ACHN (cell line): ENCODE measurements at regions not wholly inside any gene's neighbourhood (a gene's known extent, or its start where the extent isn't known, plus 50 kb on each side); places are given as distances from the start of the nearest gene placed in this dataset.
A peak's percentile ranks its signal among the peaks of the same experiment; 100 is the strongest.

Experiments
- DNase-seq: peaks from one replicate; pipeline ENCODE4 v3.0.0-alpha.2; 2015
- in situ Hi-C: cut with HindIII; loops from 2 replicates; pipeline ENCODE4 v1.10.0; 2017; ENCODE audit warnings: low sequenced_read_pairs, low pct_ligation_motif_present, low pct_unique_long_range_greater_than_20kb

DNA sequence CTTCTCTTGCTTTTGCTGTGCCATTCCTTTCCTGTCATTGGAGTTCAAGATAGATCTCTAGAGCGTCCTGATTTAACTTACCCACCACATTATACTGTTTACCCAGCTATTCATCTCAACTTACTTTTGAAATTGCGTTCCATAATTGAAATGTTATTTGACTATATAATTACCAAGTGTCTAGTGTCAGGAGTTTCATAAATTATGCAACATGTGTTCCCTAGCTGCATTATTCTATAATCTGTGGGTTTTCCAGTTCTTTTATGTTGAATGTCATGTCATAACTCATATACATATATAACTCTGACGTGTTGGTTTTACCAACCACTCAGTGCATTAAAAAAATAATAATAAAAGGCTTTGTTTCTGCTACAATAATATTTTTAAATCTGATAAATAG, 285.9 kb upstream of the ARSJ start:
- in situ Hi-C loops, result no loop called here
- no peak for DNase-seq

DNA sequence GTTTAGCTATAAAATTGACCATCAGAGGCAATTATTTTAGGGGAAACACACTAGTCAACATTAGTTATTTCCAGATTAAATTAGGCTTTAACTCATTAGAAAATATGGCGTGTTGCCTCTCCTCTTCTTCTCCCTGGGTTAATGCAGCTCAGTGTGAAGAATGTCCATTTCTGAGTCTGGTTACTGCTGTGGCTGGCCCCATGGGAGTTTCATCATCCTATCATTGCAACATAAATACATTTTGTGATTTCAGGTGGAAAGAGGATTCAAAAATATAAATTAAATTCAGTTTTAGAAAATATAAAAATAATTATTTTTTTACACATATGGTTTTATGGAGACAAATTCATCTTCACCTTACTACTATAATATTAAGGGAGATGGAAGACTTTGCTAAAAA, 288.5 kb upstream of the ARSJ start:
- no peak for DNase-seq
- in situ Hi-C loops, result no loop called here

DNA sequence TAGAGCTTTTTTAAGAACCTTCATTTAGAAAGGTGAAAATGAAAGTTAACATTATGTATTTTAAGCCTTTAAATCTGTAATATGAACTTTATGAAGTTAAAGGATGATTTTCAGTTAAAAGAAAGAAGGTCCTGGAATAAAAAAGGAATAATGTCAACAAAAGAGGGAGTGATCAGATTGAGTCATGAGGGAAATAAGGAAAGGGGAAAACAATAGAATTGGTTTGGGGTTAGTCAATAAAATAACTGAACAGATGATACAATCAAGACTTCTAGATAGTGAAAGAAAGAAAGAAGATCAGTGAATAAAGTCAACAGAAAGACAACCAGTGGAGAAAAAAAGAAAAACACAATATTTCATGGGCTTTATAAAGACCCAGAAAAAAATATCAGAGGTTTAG, 291.6 kb upstream of the ARSJ start:
- no peak for DNase-seq
- in situ Hi-C loops, result no loop called here

DNA sequence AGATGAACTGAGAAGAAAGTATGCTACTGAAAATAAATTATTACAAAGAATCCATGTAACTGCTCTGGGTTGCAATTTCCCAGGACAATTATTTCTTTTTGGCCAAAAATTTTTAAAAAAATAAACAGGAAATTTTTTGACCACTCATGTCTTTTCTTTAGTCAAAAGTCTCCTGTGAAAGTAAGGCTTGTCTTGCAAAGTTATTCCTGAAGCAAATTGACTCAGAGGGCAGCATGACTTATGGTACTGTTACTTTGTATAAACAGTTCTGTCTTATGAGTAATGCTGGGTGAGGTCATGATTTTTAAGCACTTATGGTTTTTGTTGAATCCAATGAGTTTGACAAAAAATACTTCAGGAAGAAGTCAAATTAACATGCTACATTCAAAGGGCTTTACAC, 292.8 kb upstream of the ARSJ start:
- peak; percentile 74 for DNase-seq

DNA sequence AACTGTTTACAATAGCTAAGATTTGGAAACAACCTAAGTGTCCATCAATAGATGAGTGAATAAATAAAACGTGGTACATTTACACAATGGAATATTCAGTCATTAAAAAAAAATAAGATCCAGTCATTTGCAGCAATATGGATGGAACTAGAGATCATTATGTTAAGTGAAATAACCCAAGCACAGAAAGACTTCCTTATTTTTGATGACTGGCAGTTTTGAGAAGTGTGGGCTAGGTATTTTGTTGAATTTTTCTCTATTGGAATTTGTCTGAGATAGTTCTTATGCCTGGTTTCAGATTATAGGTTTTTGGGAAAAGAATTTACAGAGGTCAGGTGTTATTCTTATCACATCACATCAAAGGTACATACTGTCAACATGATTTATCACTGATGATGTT, 293.8 kb upstream of the ARSJ start:
- in situ Hi-C loops, result no loop called here
- DNase-seq, result no peak

More for the DNA sequence above, 292.8 kb upstream of the ARSJ start:
- in situ Hi-C loops, result no loop called here

DNA sequence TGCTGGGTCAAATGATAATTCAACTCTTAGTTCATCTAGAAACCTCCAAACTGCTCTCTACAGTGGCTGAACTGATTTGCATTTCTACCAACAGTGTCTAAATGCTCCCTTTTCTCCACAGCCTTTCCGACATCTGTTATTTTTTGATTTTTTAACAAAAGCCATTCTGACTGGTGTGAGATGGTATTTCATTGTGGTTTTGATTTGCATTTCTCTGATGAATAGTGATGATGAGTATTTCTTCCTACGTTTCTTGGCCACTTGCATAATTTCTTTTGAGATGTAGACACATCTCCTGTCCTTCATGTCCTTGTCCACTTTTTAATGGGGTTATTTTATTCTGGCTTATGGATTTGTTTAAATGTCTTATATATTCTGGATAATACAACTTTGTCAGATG, 298.2 kb upstream of the ARSJ start:
- DNase-seq, result no peak
- in situ Hi-C loops, result no loop called here

DNA sequence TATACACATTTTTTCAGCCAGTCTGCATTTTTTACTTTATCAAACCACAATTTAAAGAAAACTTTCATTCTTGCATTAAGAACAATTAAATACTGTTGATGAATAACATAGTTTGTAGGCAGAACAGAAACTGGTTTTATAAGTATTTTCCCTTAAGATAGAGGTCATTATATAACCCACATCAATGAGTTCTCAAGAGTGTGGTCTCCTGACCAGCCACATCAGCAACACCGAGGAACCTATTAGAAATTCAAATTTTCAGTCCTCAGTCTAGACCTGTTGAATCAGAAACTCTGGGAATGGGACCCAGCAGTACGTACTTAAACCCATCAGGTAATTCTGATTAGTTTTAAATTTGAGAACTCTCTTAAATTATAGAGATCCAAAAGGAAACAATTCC, 299.6 kb upstream of the ARSJ start:
- DNase-seq, result no peak
- in situ Hi-C loops, result no loop called here

DNA sequence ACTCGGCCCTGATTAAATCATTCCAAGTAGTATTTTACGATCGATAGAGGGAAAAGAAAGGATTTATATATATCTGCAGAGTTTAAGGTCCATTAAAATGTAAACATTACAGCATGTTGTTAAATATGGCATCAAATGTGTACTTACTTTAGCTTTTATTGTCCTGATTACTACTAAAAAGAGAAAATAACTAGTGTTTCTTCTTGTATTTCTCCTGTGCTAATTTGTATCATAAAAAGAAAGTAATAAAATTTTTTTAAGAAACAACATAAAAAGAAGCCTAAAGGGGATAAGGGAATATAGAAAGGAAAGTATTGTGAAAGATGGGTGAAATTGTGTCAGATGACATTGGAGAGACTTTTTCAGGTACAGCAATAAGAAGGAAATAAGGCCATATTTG, 300.3 kb upstream of the ARSJ start:
- DNase-seq, result no peak
- in situ Hi-C loops, result no loop called here

DNA sequence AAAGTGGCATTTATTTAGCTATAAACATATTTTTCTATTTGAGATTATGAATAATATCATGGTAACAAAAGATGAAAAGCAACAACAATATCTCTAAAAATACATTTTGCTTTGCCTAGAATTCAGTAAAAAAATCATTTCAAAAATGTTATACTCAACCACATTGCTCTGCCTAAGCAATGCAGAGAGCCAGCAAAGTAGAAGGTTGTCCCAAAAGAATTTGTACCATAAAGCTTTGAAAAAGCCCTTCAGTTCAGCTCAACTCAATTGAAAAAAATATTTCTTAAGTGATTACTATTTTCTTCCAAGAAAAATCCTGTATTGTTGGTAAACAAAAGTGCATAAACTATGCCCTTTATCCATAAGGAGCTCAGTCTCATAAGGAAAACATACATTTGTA, 301.2 kb upstream of the ARSJ start:
- in situ Hi-C loops, result no loop called here
- no peak for DNase-seq

DNA sequence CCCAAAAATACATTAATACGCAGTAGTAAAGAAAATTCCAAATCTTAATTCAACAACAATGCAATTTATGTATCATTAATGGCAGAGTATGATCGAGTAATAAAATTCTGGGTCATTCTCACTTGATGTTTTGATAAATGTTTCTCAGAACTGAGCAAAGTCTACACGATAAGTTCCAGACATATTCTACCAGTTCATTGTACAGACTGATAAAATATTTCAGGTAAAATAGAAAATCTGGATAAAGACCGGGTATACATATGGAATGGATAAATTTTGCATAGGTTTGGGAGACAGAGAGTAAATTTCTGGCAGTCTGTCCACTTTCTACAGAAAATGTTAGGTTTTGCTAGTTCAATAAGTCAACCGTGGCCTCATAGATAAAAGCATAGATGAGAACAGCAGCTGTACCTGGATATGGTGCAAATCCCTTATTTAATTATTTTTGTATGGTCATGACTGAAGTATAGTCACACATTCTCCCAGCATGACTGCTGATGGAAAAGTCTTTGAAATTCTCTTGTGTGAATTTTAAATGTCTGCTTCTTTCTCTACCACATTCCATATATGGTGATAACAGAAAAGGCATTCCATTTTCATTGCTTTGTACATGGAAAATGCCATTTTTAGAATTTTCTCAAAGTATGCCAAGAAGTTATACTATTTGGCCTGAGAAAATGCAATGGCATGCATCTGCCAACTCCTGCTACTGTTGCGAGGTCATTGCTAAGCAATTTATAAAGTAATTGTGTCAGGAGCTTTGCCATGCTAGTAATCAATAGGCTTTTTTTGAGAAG, 301.9 kb upstream of the ARSJ start:
- in situ Hi-C loops, result no loop called here
- DNase-seq, result no peak

DNA sequence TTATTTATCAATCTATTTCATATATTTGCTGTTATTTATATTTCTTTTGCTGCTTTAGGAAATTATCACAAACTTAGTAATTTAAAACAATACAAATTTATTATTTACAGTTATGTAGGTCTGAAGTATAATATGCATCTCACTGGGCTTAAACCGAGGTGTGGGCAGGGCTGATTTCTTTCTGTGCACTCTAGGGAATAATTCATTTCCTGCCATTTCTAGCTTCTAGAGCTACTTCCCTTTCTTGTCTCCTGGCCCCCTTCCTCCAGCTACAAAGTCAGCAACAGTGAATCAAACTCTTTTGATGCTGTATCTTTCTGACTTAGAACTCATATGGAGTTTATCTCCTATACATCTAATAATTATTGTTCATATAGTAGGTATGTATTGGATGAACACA, 303.5 kb upstream of the ARSJ start:
- in situ Hi-C loops, result no loop called here

DNA sequence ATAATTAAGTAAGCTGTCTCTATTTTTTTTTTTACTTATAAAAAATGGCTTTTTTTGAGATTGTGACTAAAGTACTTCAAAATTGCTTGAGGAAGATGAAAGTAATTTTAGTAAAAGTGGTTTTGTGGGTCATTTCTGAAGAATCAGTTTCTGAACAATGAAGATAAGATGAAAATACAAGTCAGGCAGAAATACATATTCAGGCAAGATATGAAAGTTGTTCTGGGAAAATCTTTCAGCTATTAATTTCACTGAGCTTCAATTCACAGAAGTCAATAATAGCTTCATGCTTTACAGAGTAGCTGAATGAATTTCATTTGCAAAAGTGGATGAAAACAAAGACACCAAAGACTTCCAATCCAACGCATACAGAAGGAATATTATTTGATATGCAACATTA, 305.2 kb upstream of the ARSJ start:
- DNase-seq, result no peak
- in situ Hi-C loops, result no loop called here

More for the DNA sequence above, 303.5 kb upstream of the ARSJ start:
- no peak for DNase-seq

DNA sequence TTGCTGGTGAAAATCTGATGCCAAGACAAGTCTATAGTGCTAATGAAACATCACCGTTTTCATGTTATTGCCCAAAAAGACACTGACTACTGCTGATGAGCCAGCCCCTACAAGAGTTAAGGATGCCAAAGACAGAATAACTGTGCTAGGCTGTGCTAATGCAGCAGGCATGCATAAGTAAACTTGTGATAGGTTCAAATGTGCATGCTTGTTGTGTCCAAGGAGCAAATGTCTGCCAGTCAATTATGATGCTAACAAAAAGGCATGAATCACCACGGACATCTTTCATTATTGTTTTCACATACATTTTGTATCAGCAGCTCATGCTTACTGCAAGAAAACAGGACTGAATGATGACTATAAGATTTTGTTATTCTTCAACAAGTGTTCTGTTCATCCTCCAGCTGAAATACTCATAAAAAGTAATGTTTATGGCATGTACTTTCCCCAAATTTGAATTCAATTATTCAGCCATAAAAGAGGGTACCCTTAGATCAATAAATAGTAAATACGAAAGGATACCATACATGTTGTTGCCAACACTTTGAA, 306.9 kb upstream of the ARSJ start:
- in situ Hi-C loops, result no loop called here
- no peak for DNase-seq

DNA sequence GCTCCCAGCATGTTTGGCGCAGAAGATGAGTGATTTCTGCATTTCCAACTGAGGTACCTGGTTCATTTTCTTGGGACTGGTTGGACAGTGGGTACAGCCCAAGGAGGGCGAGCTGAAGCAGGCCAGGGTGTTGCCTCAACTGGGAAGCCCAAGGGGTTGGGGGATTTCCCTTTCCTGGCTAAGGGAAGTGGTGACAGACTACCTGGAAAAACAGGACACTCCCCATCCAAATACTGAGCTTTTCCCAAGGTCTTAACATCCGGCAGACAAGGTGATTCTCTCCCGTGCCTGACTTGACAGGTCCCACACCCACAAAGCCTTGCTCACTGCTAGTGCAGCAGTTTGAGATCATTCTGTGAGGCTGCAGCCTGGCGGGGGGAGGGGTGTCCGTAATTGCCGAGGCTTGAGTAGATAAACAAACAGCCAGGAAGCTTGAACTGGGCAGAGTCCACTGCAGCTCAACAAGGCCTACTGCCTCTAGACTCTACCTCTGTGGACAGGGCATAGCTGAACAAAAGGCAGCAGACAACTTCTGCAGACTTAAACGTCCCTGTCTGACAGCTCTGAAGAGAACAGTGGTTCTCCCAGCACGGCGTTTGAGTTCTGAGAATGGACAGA, 307.7 kb upstream of the ARSJ start:
- in situ Hi-C loops, result no loop called here

DNA sequence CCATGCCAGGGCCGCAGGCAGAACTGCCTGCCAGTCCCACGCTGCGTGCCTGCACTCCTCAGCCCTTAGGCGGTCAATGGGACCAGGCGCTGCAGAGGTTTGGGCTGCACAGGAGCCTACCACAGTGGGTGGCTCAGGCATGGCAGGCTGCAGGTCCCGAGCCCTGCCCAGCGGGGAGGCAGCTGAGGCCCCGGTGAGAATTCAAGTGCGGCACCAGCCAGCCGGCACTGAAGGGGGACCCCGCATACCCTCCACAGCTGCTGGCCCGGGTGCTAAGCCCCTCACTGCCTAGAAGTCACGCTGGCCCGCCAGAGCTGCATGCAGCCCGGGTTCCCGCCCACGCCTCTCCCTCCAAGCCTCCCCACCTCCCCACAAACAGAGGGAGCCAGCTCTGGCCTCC, 302.5 kb upstream of the UGT8 start:
- in situ Hi-C loops, result no loop called here
- no peak for DNase-seq

More for the DNA sequence above, 307.7 kb upstream of the ARSJ start:
- no peak for DNase-seq

DNA sequence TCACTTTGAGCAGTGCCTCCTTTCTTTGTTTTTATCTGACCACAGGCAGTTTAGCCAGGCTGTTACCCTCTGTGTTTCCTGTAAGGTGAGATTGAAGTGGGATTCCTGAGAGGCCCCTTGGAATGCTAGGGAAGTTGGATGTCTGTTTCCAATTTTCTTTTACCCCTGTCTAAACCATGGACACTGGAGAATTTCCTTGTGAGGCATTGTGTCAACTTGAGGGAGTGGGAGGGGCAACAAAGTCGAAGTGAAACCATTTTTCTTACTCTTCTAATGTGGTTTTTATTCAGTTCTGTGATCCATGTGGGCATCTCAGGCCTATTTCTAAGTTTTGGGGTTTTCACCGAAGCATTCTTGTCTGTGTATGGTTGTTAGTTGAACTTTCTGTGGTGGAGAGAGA, 296.1 kb upstream of the UGT8 start:
- DNase-seq, result no peak
- in situ Hi-C loops, result no loop called here

DNA sequence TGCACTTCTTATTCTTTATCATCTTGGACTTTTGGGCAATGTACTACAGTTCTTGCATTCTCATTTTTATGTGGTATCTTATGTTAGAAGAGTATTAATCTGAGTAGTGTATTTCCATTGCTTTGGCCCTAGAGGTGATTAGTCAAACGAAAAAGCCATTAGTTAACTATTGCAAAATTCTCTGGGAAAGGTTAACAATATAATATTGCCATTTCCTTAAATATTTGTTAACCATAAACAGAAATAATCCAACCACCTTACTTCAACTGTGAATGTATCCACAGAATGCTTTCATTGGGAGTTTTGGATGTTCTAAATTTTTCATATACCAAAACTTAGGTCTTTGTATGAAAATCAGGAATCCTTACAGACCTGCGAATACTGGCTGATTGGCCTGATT, 294.6 kb upstream of the UGT8 start:
- in situ Hi-C loops, result no loop called here
- peak; percentile 8 for DNase-seq

DNA sequence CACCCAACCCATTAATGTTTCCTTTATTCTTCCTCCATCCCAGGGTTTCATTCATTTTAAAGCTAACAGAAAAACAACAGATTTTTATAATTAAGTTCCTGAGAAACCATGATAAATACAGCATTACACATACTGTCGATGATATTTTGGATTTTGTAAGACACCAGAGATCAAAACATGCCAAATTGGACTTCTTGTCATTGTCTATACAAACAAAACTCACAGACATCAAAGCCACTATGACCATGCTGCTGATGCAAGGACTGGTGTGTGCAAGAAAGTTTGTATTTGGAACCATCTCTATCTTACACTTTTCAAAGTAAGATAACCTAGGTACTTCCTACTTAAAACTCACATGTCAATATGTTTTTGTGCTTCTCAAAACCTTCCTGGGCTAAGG, 294.0 kb upstream of the UGT8 start:
- in situ Hi-C loops, result no loop called here
- no peak for DNase-seq

DNA sequence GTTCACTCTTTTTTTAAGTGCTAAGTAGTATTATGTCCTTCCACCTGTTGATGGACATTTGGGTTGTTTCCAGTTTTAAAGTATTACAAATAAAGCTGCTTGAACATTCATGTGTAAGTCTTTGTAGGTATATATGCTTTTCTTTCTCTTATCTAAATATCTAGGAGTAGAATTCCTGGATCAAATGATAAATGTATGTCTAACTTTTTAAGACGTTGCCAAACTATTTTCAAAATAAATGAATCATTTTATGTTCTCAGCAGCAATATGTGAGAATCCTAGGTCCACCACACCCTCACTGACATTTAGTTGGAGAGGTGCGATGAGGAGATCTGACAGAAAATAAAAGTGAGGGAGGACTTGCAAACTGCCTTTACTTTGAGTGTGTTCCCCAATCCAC, 291.7 kb upstream of the UGT8 start:
- in situ Hi-C loops, result no loop called here
- no peak for DNase-seq

DNA sequence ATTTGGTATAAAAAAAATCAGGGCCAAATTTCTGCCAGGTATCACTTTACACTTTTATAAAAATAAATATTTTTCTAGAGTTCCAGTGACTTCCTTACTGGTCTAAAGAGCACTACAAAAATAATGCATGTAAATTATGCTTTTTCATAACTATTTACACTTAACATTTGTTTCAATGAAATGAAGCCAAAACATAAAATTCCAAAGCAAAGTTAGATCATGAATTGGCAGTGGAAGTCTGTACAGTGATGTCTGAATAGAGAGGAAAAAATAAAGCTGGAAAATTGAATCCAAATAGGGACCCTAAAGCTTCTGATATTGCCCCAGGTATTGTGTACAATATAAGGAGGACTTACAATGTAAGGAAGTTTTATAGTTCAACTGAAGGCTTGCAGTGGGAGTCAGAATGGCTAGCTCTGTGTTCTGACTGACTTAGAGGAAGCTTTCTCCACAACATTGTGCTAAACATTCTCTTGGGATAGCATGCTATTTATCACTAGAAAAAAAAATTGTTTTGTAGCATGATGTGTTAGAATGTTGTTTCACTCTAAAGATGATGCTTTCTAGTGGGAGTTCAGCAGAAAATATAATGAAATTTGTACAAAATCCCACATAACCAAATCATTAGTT, 288.2 kb upstream of the UGT8 start:
- in situ Hi-C loops, result no loop called here

More for the DNA sequence above, 288.2 kb upstream of the UGT8 start:
- DNase-seq, result no peak
